HG02610 (cell line): ENCODE measurements at regions not wholly inside any gene's neighbourhood (a gene's known extent, or its start where the extent isn't known, plus 50 kb on each side); places are given as distances from the start of the nearest gene placed in this dataset.
"Not testable (repeated sequence)": the region's sequence is repeated elsewhere in the genome, so short reads cannot be mapped to it uniquely, and the experiment has no call there.

Experiments
- ATAC-seq: cut with Tn5 transposase; IDR thresholded peaks from one replicate; pipeline ENCODE4 v1.9.1; 2021; ENCODE audit warnings: mild to moderate bottlenecking, moderate library complexity; ENCODE audit not compliant: unreplicated experiment

DNA sequence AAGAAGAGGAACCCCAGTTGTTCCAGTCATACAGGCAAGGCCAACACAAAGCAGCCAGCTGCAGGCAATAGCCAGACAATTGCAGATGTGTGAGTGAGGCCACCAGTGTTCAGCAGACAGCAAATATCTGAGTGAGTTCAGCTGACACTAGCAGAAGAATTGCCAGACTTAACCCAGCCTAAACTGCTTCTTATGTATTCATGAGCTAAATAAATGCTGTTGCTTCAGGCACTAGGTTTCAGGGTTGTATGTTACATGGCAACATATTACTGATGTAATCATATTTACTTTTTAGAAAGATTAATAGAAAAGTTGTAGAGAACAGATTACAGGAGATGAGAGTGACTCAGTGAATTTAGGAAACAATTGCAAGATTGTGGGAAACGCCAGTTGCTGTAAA lies 129.8 kb upstream of the CHODL start:
- ATAC-seq: no peak

DNA sequence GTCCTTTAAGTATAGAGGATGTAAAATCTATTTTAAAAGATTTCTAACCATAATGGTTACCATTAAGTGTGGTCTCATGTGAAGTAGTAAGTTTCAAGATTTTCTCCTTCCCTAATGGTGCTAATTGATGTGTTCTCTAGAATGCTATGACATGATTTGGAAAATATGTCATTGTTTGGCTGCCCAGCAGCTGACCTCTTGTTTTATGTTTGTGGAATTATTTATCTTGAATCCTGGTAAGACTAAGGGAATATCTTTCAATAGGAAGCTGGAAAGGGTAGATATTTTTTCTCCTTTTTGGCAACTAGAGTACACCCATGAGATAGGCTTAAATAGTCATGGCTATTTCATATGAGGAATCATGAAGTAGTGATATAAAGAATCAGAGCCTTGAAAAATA lies 139.8 kb upstream of the CHODL start:
- no peak for ATAC-seq

GRCh38 chr21:18096413-18096812 lies 148.2 kb upstream of the CHODL start:
- not testable (repeated sequence) for ATAC-seq

DNA sequence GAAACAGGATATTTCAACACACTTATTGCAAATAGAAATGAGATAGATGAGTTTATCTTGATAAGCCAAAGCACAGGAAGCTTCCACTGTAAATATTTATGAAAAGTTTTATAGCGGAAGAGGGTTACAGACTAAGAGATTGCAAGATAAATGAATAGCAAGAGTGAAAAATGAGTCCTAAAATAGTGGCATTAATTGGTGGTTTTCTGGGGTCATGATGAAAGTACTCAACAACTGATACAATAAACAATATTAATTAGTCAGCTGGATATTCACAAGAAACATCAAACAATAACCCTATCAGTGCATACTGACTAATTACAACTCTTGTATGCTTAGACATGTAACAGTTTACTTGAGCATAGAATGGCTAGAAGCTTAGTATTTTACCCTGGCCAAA lies 154.8 kb upstream of the CHODL start:
- no peak for ATAC-seq

- no peak for ATAC-seq
These were observed 174.2 kb upstream of the CHODL start for GRCh38 chr21:18070392-18070791.

DNA sequence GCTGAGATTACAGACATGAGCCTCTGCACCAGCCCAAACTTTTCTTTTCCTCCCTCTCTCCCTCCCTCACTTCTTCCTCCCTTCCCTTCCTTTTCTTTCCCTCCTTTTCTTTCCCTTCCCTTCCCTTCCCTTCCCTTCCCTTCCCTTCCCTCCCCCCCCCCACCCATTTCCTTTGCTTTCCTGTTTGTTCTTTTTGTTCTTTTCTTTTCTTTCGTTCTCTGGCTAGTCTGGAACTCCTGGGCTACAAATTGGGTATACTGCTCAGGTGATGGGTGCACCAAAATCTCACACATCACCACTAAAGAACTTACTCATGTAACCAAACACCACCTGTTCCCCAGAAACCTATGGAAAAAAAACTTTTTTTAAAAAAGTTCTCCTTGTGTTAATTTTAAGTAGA lies 174.8 kb upstream of the CHODL start:
- no peak for ATAC-seq

- ATAC-seq: no peak
These were observed 184.2 kb upstream of the CHODL start for GRCh38 chr21:18060402-18060801.

DNA sequence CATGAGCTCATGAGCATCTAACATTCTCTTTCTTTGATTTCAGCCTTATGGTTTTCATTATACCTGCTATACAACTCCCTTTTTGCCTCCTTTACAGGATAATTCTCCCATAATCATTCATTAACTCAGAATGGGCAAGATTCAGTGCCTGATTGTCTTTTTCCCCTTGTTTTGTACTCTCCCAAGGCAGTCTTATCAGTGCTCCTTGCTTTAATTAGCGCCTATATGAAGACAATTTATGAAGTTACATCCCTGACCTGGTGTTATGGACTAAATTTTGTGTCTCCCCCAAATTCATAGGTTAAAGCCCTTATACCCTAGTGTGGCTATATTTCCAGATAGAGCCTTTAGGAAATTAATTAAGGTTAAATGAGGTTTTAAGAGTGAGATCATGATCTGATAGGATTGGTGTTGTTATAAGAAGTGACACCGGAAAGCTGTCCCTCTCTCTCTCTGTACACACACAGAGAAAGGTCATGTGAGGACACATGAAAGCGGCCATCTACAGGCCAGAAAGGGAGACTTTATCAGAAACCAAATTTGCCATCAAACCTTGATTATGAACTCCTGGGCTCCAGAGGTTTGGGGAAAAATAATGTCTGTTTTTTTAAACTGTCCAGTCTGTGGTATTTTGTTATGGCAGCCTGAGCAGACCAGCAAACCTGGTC lies 185.8 kb upstream of the CHODL start:
- no peak for ATAC-seq

- no peak for ATAC-seq
These were observed 191.5 kb upstream of the CHODL start for GRCh38 chr21:18053151-18053550.

GRCh38 chr21:18049461-18049860 lies 195.2 kb upstream of the CHODL start:
- no peak for ATAC-seq

- peak; percentile 55 for ATAC-seq
These were observed 203.6 kb upstream of the CHODL start for GRCh38 chr21:18041012-18041411.

DNA sequence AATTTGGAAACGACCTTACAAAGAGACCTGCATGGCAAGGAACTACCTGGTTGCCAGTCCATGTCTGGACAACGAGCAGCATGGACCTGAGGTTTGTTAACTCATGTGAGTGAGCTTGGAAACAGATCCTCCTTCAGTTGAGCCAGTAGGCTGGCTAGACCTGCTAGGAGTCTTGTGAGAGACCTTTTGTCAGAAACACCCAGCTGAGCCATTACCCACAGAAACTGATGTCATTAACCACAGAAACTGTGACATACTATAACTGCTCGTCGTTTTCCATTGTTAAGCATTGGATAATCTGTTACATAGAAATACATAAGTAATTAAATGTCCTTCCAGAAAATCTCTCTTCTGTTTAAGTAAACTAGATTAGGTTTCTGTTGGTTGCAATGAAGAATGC lies 211.1 kb upstream of the C21orf91 start:
- peak; percentile 76 for ATAC-seq

DNA sequence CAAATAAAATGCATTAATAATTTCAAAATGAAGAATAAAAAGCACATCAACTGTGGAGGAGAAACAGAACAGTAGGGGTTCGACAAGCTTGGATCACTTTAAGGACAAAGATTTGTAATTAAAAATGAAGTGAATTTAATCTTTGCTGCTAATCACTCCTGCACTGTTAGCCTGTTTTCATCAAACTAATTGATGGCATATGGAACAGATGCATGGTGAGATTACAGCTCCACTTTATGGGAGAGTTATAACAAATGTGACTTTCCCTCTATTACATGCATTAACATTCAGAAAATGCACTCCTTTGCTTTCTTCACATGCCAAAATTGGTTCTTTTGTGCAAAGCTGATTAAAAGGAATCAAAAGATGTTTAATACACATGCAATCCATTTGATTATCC lies 207.2 kb upstream of the C21orf91 start:
- ATAC-seq: no peak

- ATAC-seq: no peak
These were observed 204.6 kb upstream of the C21orf91 start for GRCh38 chr21:18023711-18024110.

DNA sequence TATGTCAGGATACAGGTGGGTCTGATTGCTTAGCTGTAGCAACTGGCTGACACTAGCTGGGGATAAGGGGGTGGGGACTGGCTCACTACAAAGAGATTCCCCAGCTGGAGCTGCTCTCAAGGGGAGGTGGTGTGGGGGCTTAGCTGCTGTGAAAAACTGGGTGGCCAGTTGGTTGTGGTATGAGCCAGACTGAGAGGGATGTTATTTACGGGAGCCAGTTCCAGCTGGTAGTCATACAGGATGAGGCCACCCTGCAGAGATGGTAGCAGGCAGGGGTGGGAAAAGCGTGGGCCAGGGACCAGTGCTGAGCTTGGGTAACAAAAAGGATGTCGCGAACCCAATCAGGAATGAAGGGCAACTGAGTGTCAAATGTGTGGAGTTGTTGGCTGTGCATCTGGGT lies 204.0 kb upstream of the C21orf91 start:
- ATAC-seq: no peak

DNA sequence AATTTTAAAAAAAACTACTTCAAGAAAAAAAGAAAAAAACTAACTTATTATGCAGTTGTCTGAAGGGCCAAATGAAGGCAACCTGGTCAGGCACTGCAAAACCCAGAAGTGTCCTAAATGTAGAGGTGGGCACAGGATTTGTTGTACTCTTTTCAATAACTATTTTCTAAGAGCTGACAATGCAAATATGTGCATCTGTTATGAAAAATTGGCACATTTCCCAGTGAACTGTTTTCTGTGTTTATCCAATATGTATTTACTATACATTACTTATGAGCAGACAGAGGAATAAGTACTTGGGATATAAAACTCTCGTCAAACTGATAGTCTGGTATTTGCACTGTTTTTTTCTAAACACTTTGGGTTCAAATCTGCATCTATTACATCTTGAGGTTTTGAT lies 188.0 kb upstream of the C21orf91 start:
- no peak for ATAC-seq

- ATAC-seq: no peak
These were observed 187.5 kb upstream of the C21orf91 start for GRCh38 chr21:18006691-18007090.

GRCh38 chr21:18002393-18002792 lies 183.2 kb upstream of the C21orf91 start:
- ATAC-seq: no peak

DNA sequence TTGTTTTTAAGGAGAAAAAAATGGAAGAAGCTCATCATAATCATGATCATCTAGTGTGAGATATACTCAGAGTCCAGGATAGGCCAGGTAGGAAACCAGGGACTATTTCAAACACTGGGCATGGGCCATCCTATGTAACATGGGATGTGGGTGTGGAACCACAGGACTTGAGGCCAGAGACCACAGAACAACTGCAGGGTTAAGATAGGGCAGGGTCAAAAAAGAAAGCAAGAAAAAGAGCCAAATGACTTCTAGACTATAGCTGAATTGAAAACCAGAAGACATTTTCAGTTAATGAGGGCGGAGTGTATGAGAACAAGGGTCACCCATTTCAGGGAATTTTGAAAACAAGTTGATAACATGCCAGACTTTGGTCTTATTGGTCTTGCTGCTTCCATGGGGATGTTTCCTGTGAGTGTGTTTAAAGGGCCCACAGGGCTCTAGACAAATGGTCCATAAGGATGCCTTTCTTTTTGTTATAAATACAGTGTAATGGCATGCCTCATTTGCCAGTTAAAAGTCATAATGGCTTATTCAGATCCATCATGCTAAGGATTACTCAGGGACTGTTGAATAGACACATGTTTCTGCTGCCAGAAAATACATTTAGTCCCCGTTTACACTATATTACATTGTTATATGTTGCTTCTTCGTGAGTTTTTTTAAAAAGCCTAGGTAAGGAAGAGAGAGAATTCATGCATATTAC lies 182.0 kb upstream of the C21orf91 start:
- no peak for ATAC-seq

DNA sequence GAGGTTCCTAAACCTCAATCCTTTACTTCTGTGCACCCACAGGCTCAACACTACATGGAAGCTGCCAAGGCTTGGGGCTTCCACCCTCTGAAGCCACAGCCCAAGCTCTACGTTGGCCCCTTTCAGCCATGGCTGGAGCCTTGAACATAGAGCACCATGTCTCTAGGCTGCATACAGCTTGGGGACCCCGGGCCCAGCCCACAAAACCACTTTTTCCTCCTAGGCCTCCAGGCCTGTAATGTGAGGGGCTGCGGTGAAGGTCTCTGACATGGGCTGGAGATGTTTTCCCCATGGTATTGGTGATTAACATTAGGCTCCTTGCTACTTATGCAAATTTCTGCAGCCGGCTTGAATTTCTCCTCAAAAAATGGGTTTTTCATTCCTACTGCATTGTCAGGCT lies 179.4 kb upstream of the C21orf91 start:
- not testable (repeated sequence) for ATAC-seq

DNA sequence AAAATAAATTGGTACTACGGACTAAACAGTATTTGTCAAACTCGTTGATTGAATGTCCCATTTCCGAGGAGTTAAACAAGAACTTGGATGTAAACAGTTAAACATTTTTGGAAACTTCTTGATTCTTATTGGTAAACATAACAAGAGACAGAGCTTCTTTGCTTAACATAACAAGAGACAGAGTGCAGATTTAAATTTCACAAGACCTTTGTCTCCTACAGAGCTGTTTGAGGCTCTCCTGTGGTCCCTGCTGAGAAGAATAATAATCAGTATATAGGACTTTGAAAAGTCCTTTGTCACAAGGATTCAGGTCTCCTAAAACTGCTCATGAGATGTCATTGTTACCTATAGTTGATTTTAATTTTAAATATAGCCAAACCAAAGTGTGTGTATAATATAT lies 170.6 kb upstream of the C21orf91 start:
- ATAC-seq: no peak

DNA sequence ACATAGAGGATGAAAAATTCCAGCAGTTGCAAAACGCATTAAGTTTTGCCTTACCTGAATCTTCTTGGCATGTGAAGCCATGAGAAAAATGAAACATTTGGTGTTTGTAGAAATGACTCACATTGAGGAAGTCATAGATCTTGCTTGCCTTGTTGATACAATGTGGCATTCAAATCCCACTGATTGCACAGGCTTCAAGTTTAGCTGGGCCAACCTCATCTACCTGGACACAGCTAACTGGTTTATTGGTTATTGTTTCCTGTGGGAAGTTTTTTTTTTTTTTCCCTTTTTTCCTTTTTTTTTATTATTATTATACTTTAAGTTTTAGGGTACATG lies 168.9 kb upstream of the C21orf91 start:
- ATAC-seq: no peak
